ENCODE measurements at regions not wholly inside any gene's neighbourhood (a gene's known extent, or its start where the extent isn't known, plus 50 kb on each side); places are given as distances from the start of the nearest gene placed in this dataset.

- Histone ChIP-seq H3K36me3 (ENCODE audit: control insufficient read depth, low read length) (no peaks in the 10 kb centered on the region), H3K79me2 (ENCODE audit: control insufficient read depth, low read length) (no peaks in the 10 kb centered on the region), H3K27me3 (ENCODE audit: control insufficient read depth, low read length) (no peaks in the 10 kb centered on the region), H3K9me3 (ENCODE audit: control insufficient read depth, insufficient read depth, low read length) (no peaks in the 10 kb centered on the region), H3K4me2 (ENCODE audit: low read length) (no peak overlapping the region), H3F3A (ENCODE audit: control insufficient read depth, insufficient read depth) (no peaks in the 10 kb centered on the region), H3K27ac (ENCODE audit: low read depth, low read length) (no peak overlapping the region), H4K20me1 (ENCODE audit: control insufficient read depth, insufficient read depth, low read depth, low read length) (no peaks in the 10 kb centered on the region), H3K4me3 (ENCODE audit: low read length) (no peak overlapping the region), H3K9me2 (replicated peaks; ENCODE audit: control insufficient read depth, low read length) (no peaks in the 10 kb centered on the region), H3K4me1 (ENCODE audit: control insufficient read depth, low read length) (no peaks in the 10 kb centered on the region)
- TF ChIP-seq CTCF (IDR thresholded peaks at IDR 0.05; ENCODE audit: low read depth, low read length, poor library complexity, severe bottlenecking) (no peak), EZH2phosphoT487 (IDR thresholded peaks at IDR 0.05; ENCODE audit: borderline replicate concordance, low read length) (no peak)
Observed at GRCh38 chr17:63232565-63233310, 213.4 kb downstream of the CYB561 start.

- H3F3A ChIP-seq (ENCODE audit: control insufficient read depth, insufficient read depth) = no peaks in the 10 kb centered on the region
- TF ChIP-seq EZH2phosphoT487 (IDR thresholded peaks at IDR 0.05; ENCODE audit: borderline replicate concordance, low read length) (no peak), CTCF (IDR thresholded peaks at IDR 0.05; ENCODE audit: low read depth, low read length, poor library complexity, severe bottlenecking) (no peak)
- no peak overlapping the region for H3K4me2 ChIP-seq (ENCODE audit: low read length)
- no peak overlapping the region for H3K27ac ChIP-seq (ENCODE audit: low read depth, low read length)
- H3K4me3 ChIP-seq (ENCODE audit: low read length) = no peak overlapping the region
- H3K79me2 ChIP-seq (ENCODE audit: control insufficient read depth, low read length) = no peaks in the 10 kb centered on the region
- H3K9me3 ChIP-seq (ENCODE audit: control insufficient read depth, insufficient read depth, low read length) = no peaks in the 10 kb centered on the region
- no peaks in the 10 kb centered on the region for H3K36me3 ChIP-seq (ENCODE audit: control insufficient read depth, low read length)
- peaks cover 3% of the 10 kb centered on the region; the same call in 1 of the 2 replicates for H3K27me3 ChIP-seq (ENCODE audit: control insufficient read depth, low read length)
- no peaks in the 10 kb centered on the region for H3K9me2 ChIP-seq (replicated peaks; ENCODE audit: control insufficient read depth, low read length)
- H4K20me1 ChIP-seq (ENCODE audit: control insufficient read depth, insufficient read depth, low read depth, low read length) = no peaks in the 10 kb centered on the region
- no peaks in the 10 kb centered on the region for H3K4me1 ChIP-seq (ENCODE audit: control insufficient read depth, low read length)
Observed at GRCh38 chr17:63240106-63240505, 206.0 kb downstream of the CYB561 start.

- no peaks in the 10 kb centered on the region for H4K20me1 ChIP-seq (ENCODE audit: control insufficient read depth, insufficient read depth, low read depth, low read length)
Observed at GRCh38 chr17:63246344-63246743, 199.8 kb downstream of the CYB561 start.

More at GRCh38 chr17:63246344-63246743, 199.8 kb downstream of the CYB561 start:
- Histone ChIP-seq H3K79me2 (ENCODE audit: control insufficient read depth, low read length) (no peaks in the 10 kb centered on the region), H3K4me2 (ENCODE audit: low read length) (no peak overlapping the region), H3K9me3 (ENCODE audit: control insufficient read depth, insufficient read depth, low read length) (no peaks in the 10 kb centered on the region), H3K27ac (ENCODE audit: low read depth, low read length) (no peak overlapping the region), H3K4me1 (ENCODE audit: control insufficient read depth, low read length) (no peaks in the 10 kb centered on the region), H3K4me3 (ENCODE audit: low read length) (no peak overlapping the region), H3F3A (ENCODE audit: control insufficient read depth, insufficient read depth) (no peaks in the 10 kb centered on the region), H3K9me2 (replicated peaks; ENCODE audit: control insufficient read depth, low read length) (no peaks in the 10 kb centered on the region), H3K27me3 (ENCODE audit: control insufficient read depth, low read length) (0 out of 2 replicates have a peak, but pooled peaks cover 2% of the 10 kb centered on the region), H3K36me3 (ENCODE audit: control insufficient read depth, low read length) (no peaks in the 10 kb centered on the region)
- TF ChIP-seq CTCF (IDR thresholded peaks at IDR 0.05; ENCODE audit: low read depth, low read length, poor library complexity, severe bottlenecking) = no peak
- TF ChIP-seq EZH2phosphoT487 (IDR thresholded peaks at IDR 0.05; ENCODE audit: borderline replicate concordance, low read length) = no peak
